ENCODE measurements at regions not wholly inside any gene's neighbourhood (a gene's known extent, or its start where the extent isn't known, plus 50 kb on each side); places are given as distances from the start of the nearest gene placed in this dataset.

GRCh38 chr6:14440215-14440910, 322.8 kb downstream of the CD83 start:
- ChIA-PET CTCF (no interaction called here), POLR2A (no interaction called here)
- H3K9me3 ChIP-seq = no peaks in the 10 kb centered on the region
- H3K4me3 ChIP-seq (ENCODE audit: low read depth in 2 of 2, low read length in 1 of 2) = no peak overlapping the region
- H3K36me3 ChIP-seq (replicated peaks in 1 of 2; ENCODE audit: control insufficient read depth in 1 of 2, insufficient read depth in 2 of 2, low read length in 1 of 2) = no peaks in the 10 kb centered on the region
- 46% methylated on average over 4 of the region's 4 CpGs for WGBS (ENCODE audit: low lambda C conversion rate)
- no peaks in the 10 kb centered on the region for H3K27me3 ChIP-seq (ENCODE audit: insufficient read depth)
- no peaks in the 10 kb centered on the region for H3K79me2 ChIP-seq (ENCODE audit: insufficient read depth)
- no peaks in the 10 kb centered on the region for H3K9me2 ChIP-seq
- TF ChIP-seq IRF3 (IDR thresholded peaks at IDR 0.05; ENCODE audit: low read depth, low read length) (no peak), ELF1 (IDR thresholded peaks at IDR 0.05) (no peak), YY1 (IDR thresholded peaks at IDR 0.05; ENCODE audit: low read depth) (no peak), CHD2 (IDR thresholded peaks at IDR 0.05; ENCODE audit: low read length, partially characterized antibody) (no peak), NRF1 (IDR thresholded peaks at IDR 0.05; ENCODE audit: low read depth, low read length) (no peak), POLR2AphosphoS5 (IDR thresholded peaks at IDR 0.05; ENCODE audit: low read depth, low read length) (no peak), FOXM1 (IDR thresholded peaks at IDR 0.05; ENCODE audit: low read depth) (no peak), USF2 (IDR thresholded peaks at IDR 0.05; ENCODE audit: borderline replicate concordance, low read depth, low read length) (no peak), REST (IDR thresholded peaks at IDR 0.05; ENCODE audit: low read depth, low read length) (no peak), MEF2A (IDR thresholded peaks at IDR 0.05; ENCODE audit: borderline replicate concordance, low read depth) (no peak), FOSL2 (IDR thresholded peaks at IDR 0.05; ENCODE audit: borderline replicate concordance, low read depth) (no peak), GATA2 (CRISPR knock-in tag; IDR thresholded peaks at IDR 0.05) (no peak), TAF1 (IDR thresholded peaks at IDR 0.05; ENCODE audit: borderline replicate concordance, low read depth, low read length) (no peak)
- TF ChIP-seq, protein P1, sequence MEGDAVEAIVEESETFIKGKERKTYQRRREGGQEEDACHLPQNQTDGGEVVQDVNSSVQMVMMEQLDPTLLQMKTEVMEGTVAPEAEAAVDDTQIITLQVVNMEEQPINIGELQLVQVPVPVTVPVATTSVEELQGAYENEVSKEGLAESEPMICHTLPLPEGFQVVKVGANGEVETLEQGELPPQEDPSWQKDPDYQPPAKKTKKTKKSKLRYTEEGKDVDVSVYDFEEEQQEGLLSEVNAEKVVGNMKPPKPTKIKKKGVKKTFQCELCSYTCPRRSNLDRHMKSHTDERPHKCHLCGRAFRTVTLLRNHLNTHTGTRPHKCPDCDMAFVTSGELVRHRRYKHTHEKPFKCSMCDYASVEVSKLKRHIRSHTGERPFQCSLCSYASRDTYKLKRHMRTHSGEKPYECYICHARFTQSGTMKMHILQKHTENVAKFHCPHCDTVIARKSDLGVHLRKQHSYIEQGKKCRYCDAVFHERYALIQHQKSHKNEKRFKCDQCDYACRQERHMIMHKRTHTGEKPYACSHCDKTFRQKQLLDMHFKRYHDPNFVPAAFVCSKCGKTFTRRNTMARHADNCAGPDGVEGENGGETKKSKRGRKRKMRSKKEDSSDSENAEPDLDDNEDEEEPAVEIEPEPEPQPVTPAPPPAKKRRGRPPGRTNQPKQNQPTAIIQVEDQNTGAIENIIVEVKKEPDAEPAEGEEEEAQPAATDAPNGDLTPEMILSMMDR (IDR thresholded peaks at IDR 0.05) = no peak
- TF ChIP-seq, protein P2, sequence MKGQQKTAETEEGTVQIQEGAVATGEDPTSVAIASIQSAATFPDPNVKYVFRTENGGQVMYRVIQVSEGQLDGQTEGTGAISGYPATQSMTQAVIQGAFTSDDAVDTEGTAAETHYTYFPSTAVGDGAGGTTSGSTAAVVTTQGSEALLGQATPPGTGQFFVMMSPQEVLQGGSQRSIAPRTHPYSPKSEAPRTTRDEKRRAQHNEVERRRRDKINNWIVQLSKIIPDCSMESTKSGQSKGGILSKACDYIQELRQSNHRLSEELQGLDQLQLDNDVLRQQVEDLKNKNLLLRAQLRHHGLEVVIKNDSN (IDR thresholded peaks at IDR 0.05; ENCODE audit: borderline replicate concordance, low read depth) = no peak
- TF ChIP-seq, protein P3, sequence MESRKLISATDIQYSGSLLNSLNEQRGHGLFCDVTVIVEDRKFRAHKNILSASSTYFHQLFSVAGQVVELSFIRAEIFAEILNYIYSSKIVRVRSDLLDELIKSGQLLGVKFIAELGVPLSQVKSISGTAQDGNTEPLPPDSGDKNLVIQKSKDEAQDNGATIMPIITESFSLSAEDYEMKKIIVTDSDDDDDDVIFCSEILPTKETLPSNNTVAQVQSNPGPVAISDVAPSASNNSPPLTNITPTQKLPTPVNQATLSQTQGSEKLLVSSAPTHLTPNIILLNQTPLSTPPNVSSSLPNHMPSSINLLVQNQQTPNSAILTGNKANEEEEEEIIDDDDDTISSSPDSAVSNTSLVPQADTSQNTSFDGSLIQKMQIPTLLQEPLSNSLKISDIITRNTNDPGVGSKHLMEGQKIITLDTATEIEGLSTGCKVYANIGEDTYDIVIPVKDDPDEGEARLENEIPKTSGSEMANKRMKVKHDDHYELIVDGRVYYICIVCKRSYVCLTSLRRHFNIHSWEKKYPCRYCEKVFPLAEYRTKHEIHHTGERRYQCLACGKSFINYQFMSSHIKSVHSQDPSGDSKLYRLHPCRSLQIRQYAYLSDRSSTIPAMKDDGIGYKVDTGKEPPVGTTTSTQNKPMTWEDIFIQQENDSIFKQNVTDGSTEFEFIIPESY (IDR thresholded peaks at IDR 0.05; ENCODE audit: borderline replicate concordance, low read depth) = no peak
- H3K4me2 ChIP-seq = no peak overlapping the region
- H3F3A ChIP-seq (replicated peaks; ENCODE audit: insufficient read depth) = no peaks in the 10 kb centered on the region
- no peaks in the 10 kb centered on the region; a peak in 1 of 4 replicates for H3K4me1 ChIP-seq (ENCODE audit: control insufficient read depth in 1 of 2, insufficient read depth in 2 of 2, low read depth in 1 of 2, low read length in 1 of 2)
- H3K9ac ChIP-seq = no peak overlapping the region
- H3K27ac ChIP-seq (ENCODE audit: low read depth in 2 of 2, low read length in 1 of 2) = no peak overlapping the region
- no peak for DNase-seq
- H2AFZ ChIP-seq (ENCODE audit: low read depth) = no peak overlapping the region
- no peaks in the 10 kb centered on the region for H4K20me1 ChIP-seq (ENCODE audit: insufficient read depth)

Measured in SK-N-SH (cell line).